Lung (tissue), 9 donors: ENCODE measurements at regions not wholly inside any gene's neighbourhood (a gene's known extent, or its start where the extent isn't known, plus 50 kb on each side); places are given as distances from the start of the nearest gene placed in this dataset.
"Not testable (repeated sequence)": the region's sequence is repeated elsewhere in the genome, so short reads cannot be mapped to it uniquely, and the experiment has no call there.

Experiments
- ATAC-seq: fragments of 200-7000 bp; cut with Tn5 transposase; one replicate; pipeline ENCODE4 v1.9.1; 2020; ENCODE audit warnings: moderate number of reproducible peaks; ENCODE audit not compliant: insufficient read depth, low FRiP score
- DNase-seq, 3 donors: peaks; one replicate each; pipeline ENCODE4 v3.0.0-alpha.2; 2013 to 2017
- H3K27ac ChIP-seq, 2 donors: one replicate each; pipeline ENCODE4 v1.5.1; 2013; ENCODE audit warnings: mild to moderate bottlenecking in 2 of 2, moderate library complexity in 2 of 2, control low read depth in 1 of 2, inconsistent platforms in 1 of 2, low read depth in 1 of 2, low read length in 1 of 2
- H3K27me3 ChIP-seq, 3 donors: one replicate each; pipeline ENCODE4 v1.5.1; 2013; ENCODE audit warnings: low read length in 2 of 3; ENCODE audit not compliant: control insufficient read depth in 3 of 3, insufficient read depth in 3 of 3
- H3K36me3 ChIP-seq, 4 donors: one replicate each; pipeline ENCODE4 v1.5.1; 2013; ENCODE audit warnings: low read length in 4 of 4, mild to moderate bottlenecking in 1 of 4, moderate library complexity in 1 of 4; ENCODE audit not compliant: control insufficient read depth in 4 of 4, insufficient read depth in 4 of 4
- H3K4me1 ChIP-seq, 5 donors: one replicate each; pipeline ENCODE4 v1.5.1; 2013; ENCODE audit warnings: low read length in 5 of 5, mild to moderate bottlenecking in 2 of 5, moderate library complexity in 1 of 5; ENCODE audit not compliant: control insufficient read depth in 5 of 5, insufficient read depth in 5 of 5
- H3K4me3 ChIP-seq: one replicate; pipeline ENCODE4 v1.5.1; 2013; ENCODE audit warnings: mild to moderate bottlenecking, control low read depth, moderate library complexity
- H3K9ac ChIP-seq, 2 donors: one replicate each; pipeline ENCODE4 v1.5.1; 2013; ENCODE audit warnings: low read length in 2 of 2, control low read depth in 1 of 2; ENCODE audit not compliant: insufficient read depth in 1 of 2
- H3K9me3 ChIP-seq, 4 donors: one replicate each; pipeline ENCODE4 v1.5.1; 2013; ENCODE audit warnings: low read length in 3 of 4, mild to moderate bottlenecking in 1 of 4, moderate library complexity in 1 of 4; ENCODE audit not compliant: control insufficient read depth in 4 of 4, insufficient read depth in 3 of 4
- WGBS, 2 donors: extraction: QIAGEN DNeasy Blood & Tissue Kit; methylation state at CpG; one replicate each; pipeline ENCODE4 v1.1.7; 2013; 5-methylcytosine and 5-hydroxymethylcytosine counted together
- donor health status: Bipolar disorder and iron deficiency.
- donor health status: healthy.
- donor health status: DM: yes; HTN: yes; CAD: no.

DNA sequence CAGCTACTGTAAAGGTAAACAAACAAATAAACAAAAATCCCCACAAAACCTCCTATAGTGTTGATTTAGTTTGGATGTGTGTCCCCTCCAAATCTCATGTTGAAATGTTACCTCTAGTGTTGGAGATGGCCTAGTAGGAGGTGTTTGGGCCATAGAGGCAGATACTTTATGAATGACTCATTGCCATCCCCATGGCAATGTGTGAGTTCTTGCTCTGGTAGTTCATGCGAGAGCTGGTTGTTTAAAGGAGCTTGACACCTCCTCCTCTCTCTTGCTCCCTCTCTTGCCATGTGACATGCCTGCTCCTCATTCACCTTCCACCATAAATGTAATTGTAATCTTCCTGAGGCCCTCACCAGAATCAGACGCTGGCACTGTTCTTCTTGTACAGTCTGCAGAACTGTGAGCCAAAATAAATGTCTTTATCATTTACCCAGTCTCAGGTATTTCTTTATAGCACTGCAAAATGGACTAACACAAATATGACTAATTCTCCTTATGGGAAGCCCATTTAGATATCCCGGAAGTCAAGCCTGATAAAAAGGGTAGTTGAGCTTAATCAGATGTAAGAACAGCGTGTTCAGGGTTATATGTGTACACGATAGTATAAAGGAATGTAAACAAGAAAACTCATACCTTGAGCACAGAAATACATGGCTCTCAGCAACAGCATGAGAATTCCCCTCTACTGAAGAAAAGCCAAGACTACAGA, 99.1 kb downstream of the MALL start:
- H3K36me3 ChIP-seq, H3K4me3 ChIP-seq, H3K9me3 ChIP-seq, H3K27me3 ChIP-seq, H3K27ac ChIP-seq, H3K9ac ChIP-seq, DNase-seq, H3K4me1 ChIP-seq: not testable (repeated sequence)
- no CpG with 5 or more reads among the region's 5 CpGs for WGBS, 2 donors
- peak; percentile 86 for ATAC-seq

DNA sequence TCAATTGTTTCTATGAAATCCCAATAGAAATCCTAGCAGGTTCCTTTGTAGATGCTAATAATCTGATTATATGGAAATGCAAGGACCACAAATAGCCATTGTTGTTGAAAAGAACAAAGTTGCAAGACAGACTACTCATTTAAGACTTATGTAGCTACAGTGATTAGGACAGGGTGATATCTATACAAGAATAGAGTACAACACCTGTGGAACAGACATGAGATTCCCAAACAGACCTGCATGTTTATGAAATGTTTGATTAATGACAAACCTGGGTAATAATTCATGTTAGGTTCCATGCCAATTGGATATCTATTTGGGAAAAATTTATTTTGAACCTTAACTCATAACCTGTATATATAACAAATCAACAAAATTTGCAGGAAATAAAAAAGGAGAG, 95.4 kb downstream of the MALL start:
- DNase-seq, H3K4me1 ChIP-seq, H3K27ac ChIP-seq, ATAC-seq, H3K36me3 ChIP-seq, H3K9ac ChIP-seq, H3K4me3 ChIP-seq, H3K27me3 ChIP-seq, H3K9me3 ChIP-seq: not testable (repeated sequence)

DNA sequence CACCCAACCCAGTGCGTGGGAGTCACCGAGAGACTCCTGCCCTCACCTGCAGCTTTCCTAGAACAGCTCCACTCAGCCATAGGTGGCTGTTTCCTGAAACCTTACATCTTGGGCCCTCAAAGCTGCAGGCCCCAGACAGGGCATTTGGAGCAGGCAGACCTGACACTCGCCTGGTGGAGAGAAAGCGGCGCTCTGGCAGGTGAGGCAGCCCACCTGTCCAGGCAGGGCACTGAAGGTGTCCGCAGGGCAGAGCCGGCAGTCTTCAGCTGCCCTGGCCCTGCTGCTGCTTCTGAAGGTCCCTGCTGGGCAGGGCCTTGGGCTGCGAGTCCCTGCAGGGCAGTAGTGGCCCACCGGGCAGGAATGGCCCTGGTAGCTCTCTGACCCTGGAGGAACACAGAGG, 93.3 kb downstream of the MALL start:
- H3K27ac ChIP-seq, DNase-seq, H3K27me3 ChIP-seq, H3K4me3 ChIP-seq, H3K36me3 ChIP-seq, ATAC-seq, H3K9ac ChIP-seq, H3K9me3 ChIP-seq, H3K4me1 ChIP-seq: not testable (repeated sequence)
- WGBS, 2 donors = 94 to 96% methylated on average over 5 of the region's 9 CpGs

DNA sequence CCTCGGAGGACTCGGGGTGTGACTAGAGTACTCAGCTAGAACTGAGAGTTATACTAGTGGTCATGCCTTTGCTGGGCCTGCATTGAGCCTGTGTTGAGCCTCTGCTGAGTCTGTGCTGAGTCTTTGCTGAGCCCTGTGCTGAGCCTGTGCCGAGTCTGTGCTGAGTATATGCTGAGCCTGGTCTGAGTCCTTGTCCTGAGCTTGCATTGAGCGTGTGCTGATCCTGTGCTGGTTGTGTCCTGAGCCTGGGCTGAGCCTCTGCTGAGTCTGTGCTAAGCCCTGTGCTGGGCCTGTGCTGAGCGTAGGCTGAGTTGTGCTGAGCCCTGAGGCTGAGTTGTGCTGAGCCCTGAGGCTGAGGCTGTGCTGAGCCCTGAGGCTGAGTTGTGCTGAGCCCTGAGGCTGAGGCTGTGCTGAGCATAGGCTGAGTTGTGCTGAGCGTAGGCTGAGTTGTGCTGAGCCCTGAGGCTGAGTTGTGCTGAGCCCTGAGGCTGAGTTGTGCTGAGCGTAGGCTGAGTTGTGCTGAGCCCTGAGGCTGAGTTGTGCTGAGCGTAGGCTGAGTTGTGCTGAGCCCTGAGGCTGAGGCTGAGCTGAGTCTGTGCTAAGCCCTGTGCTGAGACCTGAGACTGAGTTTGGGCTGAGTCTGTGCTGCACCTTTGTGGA, 89.4 kb downstream of the MALL start:
- not testable (repeated sequence) for H3K36me3 ChIP-seq, H3K27me3 ChIP-seq, H3K4me1 ChIP-seq, DNase-seq, H3K9ac ChIP-seq, ATAC-seq, H3K4me3 ChIP-seq, H3K27ac ChIP-seq, H3K9me3 ChIP-seq
- 92 to 100% methylated on average over 4 to 5 of the region's 8 CpGs for WGBS, 2 donors

DNA sequence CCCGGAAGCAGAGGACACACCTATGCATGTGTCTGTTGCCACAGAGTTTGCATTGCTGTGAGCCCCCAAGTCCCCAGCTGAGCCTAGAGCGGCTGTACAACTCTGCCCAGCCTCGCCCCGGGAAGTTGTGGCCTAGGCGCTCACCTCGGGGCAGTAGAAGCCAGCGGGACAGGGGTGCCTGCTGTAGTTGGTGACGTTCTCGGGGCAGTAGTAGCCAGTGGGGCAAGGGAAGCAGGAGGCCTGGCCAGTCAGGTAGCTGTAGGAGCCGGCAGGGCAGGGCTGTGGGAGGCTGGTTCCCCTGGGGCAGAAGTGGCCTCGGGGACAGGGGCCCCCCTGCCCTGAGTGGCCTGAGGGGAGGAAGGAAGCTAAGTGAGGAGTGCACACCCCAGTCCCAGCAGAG, 87.2 kb downstream of the MALL start:
- DNase-seq, H3K9ac ChIP-seq, H3K27me3 ChIP-seq, H3K9me3 ChIP-seq, H3K36me3 ChIP-seq, H3K4me3 ChIP-seq, H3K4me1 ChIP-seq, H3K27ac ChIP-seq, ATAC-seq: not testable (repeated sequence)
- WGBS, 2 donors = 78 to 80% methylated on average over 8 to 10 of the region's 11 CpGs

DNA sequence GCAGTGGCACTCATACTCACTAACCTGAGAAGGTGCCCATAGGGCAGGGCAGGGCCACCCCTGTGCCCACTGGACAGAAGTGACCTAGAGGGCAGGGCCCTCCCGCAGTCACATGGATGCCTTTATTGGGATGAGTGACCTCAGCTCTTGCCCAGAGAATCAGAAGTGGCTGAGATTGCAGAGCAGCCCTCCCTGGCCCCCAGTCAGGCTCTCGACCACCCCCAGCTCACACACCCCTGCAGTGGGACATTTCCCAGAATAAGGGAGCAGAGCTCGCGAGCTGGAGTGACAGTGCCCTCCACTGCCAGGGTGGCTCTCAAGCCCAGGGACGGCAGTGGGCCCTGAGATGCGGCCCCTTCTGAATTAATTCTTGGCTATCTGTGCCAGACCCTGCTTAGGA, 84.7 kb downstream of the MALL start:
- H3K27ac ChIP-seq, H3K4me1 ChIP-seq, H3K36me3 ChIP-seq, H3K9me3 ChIP-seq, H3K4me3 ChIP-seq, H3K27me3 ChIP-seq, DNase-seq, H3K9ac ChIP-seq, ATAC-seq: not testable (repeated sequence)
- 82 to 90% methylated on average over 1 to 3 of the region's 6 CpGs for WGBS, 2 donors

DNA sequence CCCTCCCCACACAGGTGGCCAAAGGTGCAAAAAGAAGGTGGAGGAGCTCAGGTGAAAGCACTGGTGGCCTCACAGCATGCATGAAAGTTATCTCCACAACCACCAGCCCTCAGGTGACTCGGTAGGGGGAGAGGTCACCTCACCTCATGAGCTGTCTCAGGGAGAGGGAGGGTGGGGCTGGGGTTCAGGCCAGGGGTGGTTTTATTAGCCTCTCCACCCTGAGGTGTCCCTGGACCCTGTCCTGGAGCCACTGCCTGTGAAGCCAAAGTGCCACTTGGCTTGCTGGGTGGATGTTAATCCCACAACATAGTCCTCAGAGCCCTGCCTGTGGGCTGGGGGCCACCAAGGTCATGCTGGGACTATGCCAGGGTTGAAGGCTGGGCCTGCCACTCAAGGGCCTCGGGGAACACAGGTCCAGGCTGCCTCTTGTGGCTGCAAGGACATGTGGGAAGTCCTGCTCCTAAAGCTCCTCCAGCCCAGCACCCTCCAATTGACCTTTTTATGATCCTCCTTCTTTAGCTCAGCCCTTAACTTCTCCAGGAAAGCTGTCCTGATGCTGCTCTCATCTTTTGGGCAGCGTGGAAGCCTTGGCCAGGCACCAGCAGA, 83.8 kb downstream of the MALL start:
- no CpG with 5 or more reads among the region's 3 CpGs for WGBS, 2 donors
- not testable (repeated sequence) for DNase-seq, H3K27ac ChIP-seq, H3K4me3 ChIP-seq, H3K27me3 ChIP-seq, H3K4me1 ChIP-seq, H3K36me3 ChIP-seq, H3K9me3 ChIP-seq, H3K9ac ChIP-seq
- peak; percentile 71 for ATAC-seq
